Hippocampal formation (tissue), 2 donors: ENCODE measurements at regions not wholly inside any gene's neighbourhood (a gene's known extent, or its start where the extent isn't known, plus 50 kb on each side); places are given as distances from the start of the nearest gene placed in this dataset.
"Not testable (repeated sequence)": the region's sequence is repeated elsewhere in the genome, so short reads cannot be mapped to it uniquely, and the experiment has no call there.

ENCODE experiments used
- DNase-seq, 2 donors: peaks; one replicate each; lab custom pipeline; 2025; lab: John Stamatoyannopoulos, UW

DNA sequence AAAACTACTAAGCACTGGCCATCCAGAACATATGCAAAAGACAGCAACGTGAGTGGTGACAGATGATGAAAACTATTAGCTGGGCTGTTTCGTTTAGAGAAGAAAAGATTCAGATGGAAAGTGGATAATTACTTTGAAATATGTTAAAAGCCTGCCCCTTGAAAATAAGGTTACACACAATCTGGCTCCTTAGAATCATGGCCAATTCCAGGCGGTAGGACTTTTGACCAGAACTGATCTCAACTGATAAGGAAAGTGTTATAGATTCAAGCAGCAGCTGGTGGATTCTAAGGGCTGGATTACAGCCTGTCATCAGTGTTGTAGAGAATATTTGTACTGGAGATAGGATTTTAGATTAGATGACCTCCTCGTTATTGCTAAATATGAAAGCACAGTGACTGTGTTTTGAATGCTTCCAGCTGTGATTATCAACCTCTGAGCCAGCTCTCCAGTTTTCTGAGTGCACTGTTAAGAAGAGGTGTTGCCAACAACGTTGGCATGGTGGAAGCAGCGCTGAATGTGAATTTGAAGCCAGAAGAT is 75.1 kb downstream of the KBTBD2 start:
- not testable (repeated sequence) for DNase-seq

DNA sequence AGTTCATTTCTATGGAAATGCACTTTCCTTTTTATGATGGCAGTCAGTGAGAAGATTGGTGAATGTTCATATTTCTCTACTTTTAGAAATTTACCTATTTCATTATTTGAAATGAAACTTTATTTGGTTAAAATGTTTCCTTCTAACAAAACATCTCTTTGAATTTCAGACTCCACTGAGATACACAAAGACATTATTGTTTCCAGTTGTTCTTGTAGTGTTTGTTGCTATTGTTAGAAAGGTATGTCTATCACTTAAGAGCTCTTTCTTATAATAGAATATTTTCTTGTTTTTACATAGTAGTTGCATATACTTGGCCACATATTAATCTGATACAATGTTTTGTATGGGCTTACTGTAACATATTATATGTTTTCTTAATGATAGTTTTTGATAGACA is 76.8 kb downstream of the KBTBD2 start:
- DNase-seq: not testable (repeated sequence)

DNA sequence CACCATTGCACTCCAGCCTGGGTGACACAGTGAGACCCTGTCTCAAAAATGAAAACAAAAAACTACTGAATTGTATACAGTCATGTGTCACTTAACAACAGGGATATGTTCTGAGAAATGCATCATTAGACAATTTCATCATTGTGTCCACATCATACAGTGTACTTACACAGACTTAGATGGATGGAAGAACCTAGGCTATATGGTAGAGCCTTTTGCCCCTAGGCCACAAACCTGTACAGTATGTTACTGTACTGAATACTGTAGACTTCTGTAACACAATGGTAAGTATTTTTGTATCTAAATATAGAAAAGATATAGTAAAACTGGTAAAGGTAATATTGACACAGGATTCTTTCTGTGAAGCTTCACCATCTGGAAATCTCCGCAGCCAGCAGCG is 81.7 kb downstream of the KBTBD2 start:
- no peak for DNase-seq

DNA sequence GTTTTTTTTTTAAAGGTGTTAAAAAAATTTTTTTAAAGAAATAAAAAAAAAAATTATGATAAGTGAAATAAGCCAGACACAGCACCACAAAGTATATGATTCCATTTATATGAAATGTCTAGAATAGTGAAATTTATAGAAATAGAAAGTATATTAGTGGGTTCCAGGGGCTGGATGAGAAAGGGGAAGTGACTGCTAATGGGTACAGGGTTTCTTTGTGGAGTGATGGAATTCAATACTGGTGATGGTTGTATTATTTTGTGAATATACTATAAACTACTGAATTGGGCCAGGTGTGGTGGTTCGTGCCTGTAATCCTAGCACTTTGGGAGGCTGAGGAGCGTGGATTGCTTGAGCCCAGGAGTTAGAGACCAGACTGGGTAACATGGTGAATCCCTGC is 82.2 kb downstream of the KBTBD2 start:
- no peak for DNase-seq

- no peak for DNase-seq
Measured at GRCh38 chr7:32803406-32804141, 88.0 kb downstream of the KBTBD2 start.

- no peak for DNase-seq
Measured at GRCh38 chr7:32802305-32802910, 89.2 kb downstream of the KBTBD2 start.

- DNase-seq: not testable (repeated sequence)
Measured at GRCh38 chr7:32793053-32793452, 98.5 kb downstream of the KBTBD2 start.

- DNase-seq: peak in 1 of 2 donors; percentile 12
Measured at GRCh38 chr7:32790766-32791430, 100.7 kb downstream of the KBTBD2 start.

DNA sequence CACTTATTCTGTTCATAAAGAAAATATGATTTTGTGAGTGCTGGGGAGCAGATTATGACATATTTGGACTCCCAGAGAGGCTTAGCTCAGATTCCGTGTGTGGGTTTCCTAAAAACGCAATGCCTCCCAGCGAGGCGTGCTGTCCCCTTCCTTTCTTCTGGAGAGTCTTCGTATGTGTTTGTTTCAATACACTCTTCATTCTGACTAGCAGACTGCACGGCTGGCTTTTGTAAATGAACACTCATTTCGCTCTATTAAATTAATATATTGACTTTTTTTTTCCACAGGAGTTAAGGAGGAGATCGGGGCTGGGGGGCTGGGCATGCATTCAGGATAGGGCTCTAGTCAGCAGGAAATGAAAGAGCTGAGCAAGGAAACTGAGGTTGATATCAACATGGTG is 102.3 kb downstream of the KBTBD2 start:
- not testable (repeated sequence) for DNase-seq

DNA sequence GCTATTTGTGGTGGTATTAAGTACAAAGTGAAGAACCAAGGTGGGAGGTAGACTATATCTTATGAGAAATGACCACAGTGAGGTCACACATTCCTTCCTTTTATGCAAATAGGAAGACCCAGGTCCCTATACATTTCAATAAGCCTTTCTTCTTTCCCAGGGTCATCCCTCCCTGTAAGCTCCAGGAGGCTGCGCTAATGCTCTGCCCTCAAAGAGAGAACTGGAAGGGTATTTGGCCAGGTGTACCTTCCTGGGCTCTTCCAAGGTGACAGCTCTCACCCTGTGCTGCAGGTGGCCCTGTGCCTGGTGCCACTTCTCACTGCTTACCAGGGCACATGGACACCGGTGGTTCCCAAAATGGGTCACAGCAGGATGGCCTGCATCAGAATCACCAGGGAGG is 103.4 kb downstream of the KBTBD2 start:
- DNase-seq: not testable (repeated sequence)

DNA sequence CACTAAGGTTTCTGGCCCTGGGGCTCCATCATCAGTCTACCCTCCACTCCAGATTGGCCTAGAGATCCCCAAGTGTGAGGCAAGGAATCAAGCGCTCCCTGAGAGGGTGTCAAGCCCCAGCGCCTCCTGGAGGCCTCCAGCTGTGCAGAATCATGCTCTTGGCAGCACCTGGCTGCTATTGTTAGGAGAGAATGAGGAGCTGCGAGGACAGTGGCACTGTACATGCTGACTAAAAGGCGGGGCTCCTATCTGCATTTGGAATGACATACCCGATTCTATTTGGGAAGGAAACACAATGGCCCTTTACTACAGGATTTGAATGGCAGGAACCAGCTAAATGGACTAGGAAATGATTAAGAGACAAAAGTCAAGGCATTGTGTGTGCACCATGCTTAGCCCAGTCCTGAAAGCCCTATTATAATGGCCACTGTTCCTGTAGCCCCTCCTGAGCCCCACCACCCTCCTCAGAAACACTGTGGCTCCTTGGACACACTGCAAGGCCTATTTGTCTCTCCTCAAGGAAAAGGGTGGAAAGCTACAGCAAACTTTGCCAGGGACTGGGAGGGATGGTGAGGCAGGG is 106.1 kb downstream of the KBTBD2 start:
- peak; percentile 22 to 50 for DNase-seq

DNA sequence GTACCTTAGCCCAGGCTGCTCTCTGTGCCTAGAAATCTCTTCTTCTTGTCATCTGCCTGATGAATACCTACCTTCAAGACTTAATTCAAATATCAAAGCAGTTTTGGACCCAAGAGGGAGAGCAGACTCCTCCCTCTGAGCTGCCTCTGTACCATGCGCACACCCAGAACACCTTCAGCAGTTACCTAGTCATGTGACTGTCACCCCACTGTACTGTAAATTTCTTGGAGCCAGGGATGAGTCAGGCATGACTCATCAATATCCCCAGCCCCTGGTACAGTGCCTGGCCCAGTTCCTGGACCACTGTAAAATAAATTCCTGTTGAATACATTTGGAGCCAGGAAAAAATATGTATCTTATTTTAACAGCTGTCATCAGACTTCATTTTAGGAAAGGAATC is 111.7 kb downstream of the KBTBD2 start:
- DNase-seq: not testable (repeated sequence)

GRCh38 chr7:32779167-32779566 is 112.4 kb downstream of the KBTBD2 start:
- no peak for DNase-seq

DNA sequence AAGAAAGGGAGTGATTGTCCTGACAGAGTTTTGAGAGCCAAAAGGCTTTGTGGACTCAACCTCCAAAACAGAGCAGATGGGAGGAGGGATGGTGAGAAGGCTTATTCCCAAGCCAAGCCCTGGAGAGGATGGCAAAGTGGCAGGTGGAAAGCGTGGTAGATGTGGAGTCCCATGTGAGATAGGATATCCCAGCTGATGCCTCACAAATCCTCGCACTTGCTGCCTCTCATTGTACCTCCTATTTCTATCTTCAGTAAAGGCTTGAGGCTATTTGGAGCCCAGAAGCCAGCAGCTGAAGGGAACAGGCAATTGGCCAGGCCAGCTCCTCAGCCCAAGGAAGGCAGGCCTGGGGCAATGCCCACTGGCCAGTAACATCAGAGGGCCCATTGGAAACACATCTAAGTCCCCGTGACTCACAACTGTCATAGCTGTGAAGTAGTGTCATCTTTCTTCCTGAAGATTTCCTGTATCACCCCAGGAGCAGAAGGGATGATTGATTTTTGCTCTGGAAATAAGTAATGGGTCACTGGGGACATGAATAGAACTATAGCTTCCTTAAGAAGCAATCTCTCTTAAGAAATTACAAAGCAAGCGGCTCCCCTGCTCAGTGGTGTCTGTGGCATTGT is 114.4 kb downstream of the KBTBD2 start:
- DNase-seq: not testable (repeated sequence)

GRCh38 chr7:32776318-32776717 is 115.2 kb downstream of the KBTBD2 start:
- DNase-seq: not testable (repeated sequence)

- DNase-seq: not testable (repeated sequence)
Measured at GRCh38 chr7:32775809-32776208, 115.8 kb downstream of the KBTBD2 start.

DNA sequence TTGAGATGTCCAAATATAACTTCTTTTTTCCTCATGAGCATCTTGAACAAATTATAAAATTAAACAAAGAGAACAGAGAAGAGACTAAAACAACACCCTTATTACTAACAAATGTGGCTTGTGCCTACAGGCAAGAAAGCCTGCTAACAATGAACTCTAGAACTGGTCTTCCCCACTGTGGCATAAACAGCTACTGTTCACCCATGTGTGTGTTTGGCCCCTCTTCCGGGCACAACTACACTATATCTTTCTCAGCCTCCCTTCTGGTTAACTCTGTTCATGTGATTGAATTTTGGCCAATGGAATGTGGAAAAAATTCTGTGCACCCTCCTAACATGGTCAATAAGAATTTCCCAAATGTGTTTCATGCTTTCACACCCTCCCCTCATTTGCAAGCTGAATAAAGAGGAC is 117.0 kb downstream of the KBTBD2 start:
- DNase-seq: peak in 1 of 2 donors; percentile 31

DNA sequence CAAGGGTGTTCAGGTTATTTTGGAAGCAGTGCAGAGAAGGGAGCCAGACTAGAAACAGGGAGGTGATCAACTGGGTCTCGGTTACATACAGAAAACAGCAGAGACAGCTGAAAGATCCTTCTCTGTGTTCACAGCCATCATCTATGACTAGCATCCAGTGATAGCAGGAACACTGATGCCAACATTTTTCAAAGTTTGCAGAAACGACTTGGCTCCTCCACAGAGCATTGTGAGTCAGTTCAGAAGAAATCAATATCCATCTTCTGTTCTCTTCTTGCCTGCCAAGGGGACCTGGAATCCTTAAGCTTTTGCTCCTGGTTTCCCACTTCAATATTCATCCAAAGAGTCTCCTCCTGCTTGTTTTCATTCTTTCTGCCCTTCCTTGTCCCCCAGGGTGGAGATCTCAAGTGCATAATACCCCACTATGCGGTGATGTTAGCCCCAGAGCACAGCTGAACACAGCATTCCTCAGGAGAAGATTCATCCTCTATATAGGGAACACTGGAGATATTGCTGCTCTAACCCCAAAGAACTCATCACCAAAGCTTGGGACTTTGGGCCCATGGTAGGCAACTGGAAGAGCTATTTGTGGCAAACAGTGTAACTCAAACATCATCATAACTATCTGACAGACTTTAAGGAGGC is 122.6 kb downstream of the KBTBD2 start:
- not testable (repeated sequence) for DNase-seq

DNA sequence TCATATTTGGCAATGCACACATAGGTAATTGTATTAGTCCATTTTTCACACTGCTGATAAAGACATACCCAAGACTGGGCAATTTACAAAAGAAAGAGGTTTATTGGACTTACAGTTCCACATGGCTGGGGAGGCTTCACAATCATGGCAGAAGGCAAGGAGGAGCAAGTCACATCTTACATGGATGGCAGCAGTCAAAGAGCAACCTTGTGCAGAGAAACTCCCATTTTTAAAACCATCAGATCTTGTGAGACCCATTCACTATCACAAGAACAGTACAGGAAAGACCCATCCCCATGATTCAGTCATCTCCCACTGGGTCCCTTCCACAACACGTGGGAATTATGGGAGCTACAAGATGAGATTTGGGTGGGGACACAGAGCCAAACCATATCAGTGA is 123.2 kb downstream of the KBTBD2 start:
- not testable (repeated sequence) for DNase-seq

- peak in 1 of 2 donors; percentile 36 for DNase-seq
Measured at GRCh38 chr7:32765649-32766251, 125.8 kb downstream of the KBTBD2 start.

DNA sequence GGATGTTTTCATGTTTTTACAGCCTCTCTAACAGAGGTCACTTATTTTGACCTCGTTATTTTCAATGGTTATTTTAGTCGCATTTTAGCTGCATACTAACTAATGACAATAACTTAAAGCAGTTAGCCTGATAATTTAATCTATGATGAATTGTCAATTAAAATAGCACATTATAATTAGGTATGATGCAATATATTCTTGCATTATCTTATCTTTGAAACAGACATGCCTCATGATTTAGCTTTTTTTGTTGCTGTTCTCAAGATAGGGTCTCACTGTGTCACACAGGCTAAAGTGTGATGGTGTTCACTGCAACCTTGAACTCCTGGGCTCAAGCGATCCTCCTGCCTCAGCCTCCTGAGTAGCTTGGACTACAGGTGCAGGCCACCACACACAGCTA is 126.4 kb downstream of the KBTBD2 start:
- no peak for DNase-seq
